D341Med (cell line): ENCODE measurements at regions not wholly inside any gene's neighbourhood (a gene's known extent, or its start where the extent isn't known, plus 50 kb on each side); places are given as distances from the start of the nearest gene placed in this dataset.

Experiments used
- DNase-seq: peaks from one replicate; pipeline ENCODE4 v3.0.0; 2012; ENCODE audit warnings: low spot score

GRCh38 chr7:46011059-46011458 is 90.0 kb upstream of the IGFBP3 start:
- DNase-seq = no peak

GRCh38 chr7:46009211-46009610 is 88.1 kb upstream of the IGFBP3 start:
- DNase-seq = no peak

- no peak for DNase-seq
These were observed 87.0 kb upstream of the IGFBP3 start for GRCh38 chr7:46007990-46008643.

GRCh38 chr7:46007194-46007593 is 86.1 kb upstream of the IGFBP3 start:
- no peak for DNase-seq

GRCh38 chr7:46006723-46007122 is 85.7 kb upstream of the IGFBP3 start:
- no peak for DNase-seq

GRCh38 chr7:46006212-46006611 is 85.1 kb upstream of the IGFBP3 start:
- DNase-seq = no peak

DNA sequence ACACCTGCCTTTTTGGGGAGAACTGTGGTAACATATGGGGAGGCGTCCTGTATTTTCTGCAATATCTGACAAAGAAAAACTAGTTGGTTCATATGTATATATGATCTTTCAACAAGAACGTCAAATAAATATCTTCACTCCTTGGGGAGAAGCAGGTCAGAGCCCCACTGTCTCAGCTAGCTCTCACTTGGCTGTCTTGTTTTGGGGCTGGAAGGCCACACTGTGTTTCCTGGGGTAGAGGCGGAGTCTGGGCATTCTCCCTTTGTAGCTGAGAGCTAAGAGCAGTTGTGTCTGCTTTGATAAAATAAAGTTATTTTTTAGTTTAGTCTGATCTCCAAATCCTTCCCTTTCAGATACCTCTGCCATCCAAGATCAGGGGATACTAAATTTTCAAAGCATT is 83.9 kb upstream of the IGFBP3 start:
- DNase-seq = no peak

DNA sequence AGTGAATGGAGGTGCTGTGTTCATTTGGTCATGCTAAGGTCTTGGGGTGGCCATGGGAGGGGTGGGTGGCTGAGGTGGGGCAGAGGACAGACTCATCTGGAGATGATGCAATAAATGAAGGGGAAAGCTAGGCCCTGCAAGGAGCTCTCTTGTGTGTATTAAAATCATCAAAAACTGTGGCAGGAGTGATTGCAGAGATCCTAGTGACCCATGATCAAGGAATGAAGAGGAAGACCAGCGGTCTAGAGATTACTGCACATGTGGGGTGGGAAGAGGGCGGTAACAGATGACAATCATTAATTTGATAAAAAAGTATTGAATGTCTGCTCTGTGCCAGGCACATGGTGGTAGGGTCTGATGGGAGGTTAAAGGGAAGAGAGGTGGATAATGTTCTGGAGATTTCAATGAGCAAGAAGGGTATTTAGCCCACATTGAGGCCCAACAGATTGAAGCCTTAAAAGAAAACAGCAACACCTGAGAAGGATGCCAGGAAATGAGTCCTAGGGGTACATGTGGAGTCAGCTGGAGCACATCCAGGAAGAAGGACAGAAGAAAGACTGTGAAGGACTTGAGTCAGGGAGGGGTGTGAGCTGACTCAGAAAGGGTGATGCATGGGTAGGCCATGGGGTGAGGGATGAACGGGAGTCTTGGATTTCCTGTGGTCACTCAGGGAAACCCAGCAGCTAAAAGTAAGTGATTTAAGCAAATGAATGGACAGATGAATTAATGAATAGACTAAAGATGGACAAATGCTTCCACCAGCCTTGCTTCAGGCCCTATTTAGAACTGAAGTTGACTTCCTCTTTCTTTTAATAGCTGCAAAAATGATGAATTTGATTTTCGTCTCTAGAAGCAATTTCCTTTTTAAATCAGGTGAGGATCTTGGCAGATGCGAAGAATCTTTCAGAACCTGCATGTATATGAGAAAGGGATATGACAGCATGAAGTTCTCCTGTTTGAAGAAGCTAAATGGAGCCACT is 83.1 kb upstream of the IGFBP3 start:
- no peak for DNase-seq

- no peak for DNase-seq
These were observed 82.1 kb upstream of the IGFBP3 start for GRCh38 chr7:46003161-46003560.

GRCh38 chr7:46000513-46000912 is 79.4 kb upstream of the IGFBP3 start:
- DNase-seq = no peak

- DNase-seq = no peak
These were observed 78.5 kb upstream of the IGFBP3 start for GRCh38 chr7:45999541-45999940.

- DNase-seq = no peak
These were observed 77.4 kb upstream of the IGFBP3 start for GRCh38 chr7:45998506-45998905.

DNA sequence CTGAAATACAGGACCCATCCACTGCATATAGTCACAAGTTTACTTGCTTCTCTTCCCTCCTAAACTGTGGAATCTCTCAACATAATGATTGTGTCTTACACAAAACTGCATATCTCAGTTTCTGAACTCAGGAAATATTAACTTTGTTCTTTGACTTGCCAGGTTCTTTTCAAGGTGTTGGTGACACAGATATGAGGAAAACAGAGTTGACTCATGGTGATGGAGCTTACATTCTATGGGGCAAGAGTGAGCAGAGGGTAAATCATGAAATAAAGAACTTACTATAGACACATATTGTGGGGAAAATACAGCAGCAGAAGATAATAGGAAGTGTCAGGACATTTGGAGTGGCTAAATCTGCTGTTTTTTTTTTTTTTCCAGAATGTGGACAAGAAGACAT is 72.5 kb upstream of the IGFBP3 start:
- DNase-seq = no peak

DNA sequence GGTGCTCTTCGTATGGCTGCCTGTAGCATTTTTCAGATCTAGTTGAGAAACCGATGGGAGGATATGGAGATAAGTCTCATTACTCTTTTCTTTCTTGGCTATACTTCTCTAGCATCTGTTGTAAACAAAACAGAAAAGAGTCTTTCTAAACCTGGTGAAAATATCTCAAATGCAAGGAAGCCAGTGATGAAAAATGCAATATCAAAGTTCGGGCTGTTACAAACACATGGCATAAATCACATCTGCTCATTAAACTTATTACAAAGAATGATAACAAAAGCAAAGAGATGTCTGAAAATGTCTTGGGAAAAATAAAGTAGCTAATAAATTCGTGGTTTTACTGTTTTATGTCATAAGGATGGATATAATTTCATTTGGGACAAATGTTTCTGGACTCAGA is 71.8 kb upstream of the IGFBP3 start:
- no peak for DNase-seq

GRCh38 chr7:45990276-45990675 is 69.2 kb upstream of the IGFBP3 start:
- DNase-seq = no peak

- DNase-seq = no peak
These were observed 67.5 kb upstream of the IGFBP3 start for GRCh38 chr7:45988405-45989057.

GRCh38 chr7:45987521-45988290 is 66.6 kb upstream of the IGFBP3 start:
- DNase-seq = no peak

GRCh38 chr7:45986355-45987298 is 65.6 kb upstream of the IGFBP3 start:
- DNase-seq = no peak

DNA sequence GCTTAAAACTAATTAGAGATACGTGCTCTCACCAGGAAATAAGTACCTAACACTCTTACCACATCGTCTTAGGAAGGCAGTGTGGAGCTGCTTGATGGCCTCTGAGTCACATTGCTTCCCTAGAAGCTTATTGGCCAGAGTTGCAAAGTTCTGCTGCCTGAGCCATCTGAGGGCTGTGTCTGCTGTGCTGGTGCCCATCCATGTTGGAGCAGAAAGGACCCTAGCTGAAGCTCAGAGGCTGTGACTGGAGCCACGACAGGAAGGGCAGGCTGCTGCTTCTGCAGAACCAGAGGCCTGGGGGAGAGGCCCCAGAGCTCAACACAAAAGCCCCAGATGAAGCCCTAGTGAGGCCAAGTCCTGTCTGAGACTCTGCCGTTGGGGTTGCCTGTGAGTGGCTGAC is 64.8 kb upstream of the IGFBP3 start:
- no peak for DNase-seq

DNA sequence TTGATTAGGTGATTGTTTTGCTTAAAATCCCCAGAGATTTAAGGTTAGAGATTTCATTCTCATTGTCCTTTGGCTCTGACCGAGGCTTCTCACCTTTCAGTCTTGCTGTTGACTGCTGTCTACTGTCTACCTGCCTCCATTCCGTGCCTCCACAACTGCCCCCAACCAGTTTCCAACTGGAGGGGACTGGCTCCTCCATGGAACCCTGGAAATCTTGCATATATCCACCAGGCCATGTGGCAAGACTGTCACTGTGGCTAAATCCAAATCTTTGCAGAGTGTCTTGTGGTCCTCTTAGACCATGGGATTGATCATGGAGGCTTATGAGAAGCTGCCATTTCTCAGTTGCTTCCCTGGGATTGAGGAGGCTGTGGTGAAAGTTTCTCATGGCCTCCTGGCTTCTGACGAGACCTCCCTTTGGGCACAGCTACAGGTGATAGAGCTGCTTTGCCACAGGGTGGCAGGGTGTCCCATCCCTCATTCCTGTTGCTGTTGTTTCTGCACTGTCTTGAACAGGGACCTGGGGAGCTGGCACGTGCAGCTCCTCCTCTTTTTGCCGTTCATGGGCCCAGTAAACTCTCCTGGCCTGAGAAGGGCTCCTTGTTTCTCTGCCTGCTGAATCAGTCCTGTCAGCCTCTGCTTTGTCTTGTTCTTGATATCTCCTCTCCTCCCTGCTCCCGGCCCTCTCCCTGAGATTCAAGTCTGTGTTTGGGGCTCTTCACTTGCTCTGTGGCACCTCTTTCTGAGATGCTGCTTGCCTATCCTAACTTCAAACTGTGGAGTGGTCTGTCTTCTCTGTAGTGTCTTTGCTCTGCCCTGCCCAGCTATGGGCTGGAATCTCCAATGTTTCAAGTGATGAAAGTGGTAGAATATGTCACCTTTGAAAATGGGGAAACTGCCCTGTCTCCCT is 63.6 kb upstream of the IGFBP3 start:
- no peak for DNase-seq
